Stimulated activated CD4-positive, alpha-beta T cell treated with anti-CD3 and anti-CD28 coated beads, Interleukin-12 subunit alpha, Interleukin-12 subunit beta, amount 100 ng/mL, for 24 hours (primary cell): ENCODE measurements at regions not wholly inside any gene's neighbourhood (a gene's known extent, or its start where the extent isn't known, plus 50 kb on each side); places are given as distances from the start of the nearest gene placed in this dataset.

Experiments used
- DNase-seq, 2 experiments: peaks; one replicate each; pipeline ENCODE4 v3.0.0-alpha.2; 2020; ENCODE audit warnings: low read depth in 2 of 2

- DNase-seq, result no peak
Observed at GRCh38 chr13:48888613-48889012, 87.1 kb upstream of the FNDC3A start.

GRCh38 chr13:48890391-48890790 lies 85.3 kb upstream of the FNDC3A start:
- no peak for DNase-seq

GRCh38 chr13:48891586-48891985 lies 84.1 kb upstream of the FNDC3A start:
- no peak for DNase-seq

- DNase-seq, result no peak
Observed at GRCh38 chr13:48892053-48892687, 83.5 kb upstream of the FNDC3A start.

- DNase-seq, result no peak
Observed at GRCh38 chr13:48892688-48893075, 83.0 kb upstream of the FNDC3A start.

GRCh38 chr13:48896312-48896711 lies 79.4 kb upstream of the FNDC3A start:
- DNase-seq, result no peak

GRCh38 chr13:48901781-48902180 lies 73.9 kb upstream of the FNDC3A start:
- DNase-seq, result no peak

GRCh38 chr13:48902368-48902767 lies 73.3 kb upstream of the FNDC3A start:
- DNase-seq, result no peak

- no peak for DNase-seq
Observed at GRCh38 chr13:48904668-48905290, 70.9 kb upstream of the FNDC3A start.

- DNase-seq, result no peak
Observed at GRCh38 chr13:48906200-48906599, 69.5 kb upstream of the FNDC3A start.

GRCh38 chr13:48908381-48909055 lies 67.2 kb upstream of the FNDC3A start:
- no peak for DNase-seq

- no peak for DNase-seq
Observed at GRCh38 chr13:48909056-48909389, 66.7 kb upstream of the FNDC3A start.

- no peak for DNase-seq
Observed at GRCh38 chr13:48910686-48911085, 65.0 kb upstream of the FNDC3A start.

GRCh38 chr13:48919751-48920150 lies 56.0 kb upstream of the FNDC3A start:
- no peak for DNase-seq

GRCh38 chr13:48920730-48921129 lies 55.0 kb upstream of the FNDC3A start:
- no peak for DNase-seq

- DNase-seq, result no peak
Observed at GRCh38 chr13:48923376-48923775, 52.3 kb upstream of the FNDC3A start.

- no peak for DNase-seq
Observed at GRCh38 chr13:48925001-48925400, 50.7 kb upstream of the FNDC3A start.
